Immature natural killer cell (primary cell): ENCODE measurements at regions not wholly inside any gene's neighbourhood (a gene's known extent, or its start where the extent isn't known, plus 50 kb on each side); places are given as distances from the start of the nearest gene placed in this dataset.

Experiments
- DNase-seq, 3 donors: peaks; one replicate each; pipeline ENCODE4 v3.0.0; 2022; ENCODE audit warnings: mixed read lengths in 1 of 3
- H3K27ac Mint-ChIP-seq, 6 donors: one replicate each; pipeline ENCODE4 v1.8.0; 2020; ENCODE audit warnings: mixed read lengths in 6 of 6, mild to moderate bottlenecking in 5 of 6, inconsistent platforms in 4 of 6, moderate library complexity in 3 of 6
- H3K27me3 Mint-ChIP-seq, 3 donors: one replicate each; pipeline ENCODE4 v1.8.0; 2020 to 2021; ENCODE audit warnings: low read depth in 3 of 3, mild to moderate bottlenecking in 3 of 3, mixed read lengths in 3 of 3, moderate library complexity in 3 of 3, inconsistent platforms in 1 of 3
- H3K36me3 Mint-ChIP-seq, 3 donors: one replicate each; pipeline ENCODE4 v1.8.0; 2020; ENCODE audit warnings: mixed read lengths in 3 of 3, inconsistent platforms in 2 of 3, mild to moderate bottlenecking in 2 of 3
- H3K4me1 Mint-ChIP-seq, 2 donors: one replicate each; pipeline ENCODE4 v1.8.0; 2020; ENCODE audit warnings: inconsistent platforms in 2 of 2, mild to moderate bottlenecking in 2 of 2, mixed read lengths in 2 of 2, moderate library complexity in 1 of 2
- H3K4me3 Mint-ChIP-seq, 5 donors: one replicate each; pipeline ENCODE4 v1.8.0; 2020; ENCODE audit warnings: mild to moderate bottlenecking in 5 of 5, mixed read lengths in 5 of 5, inconsistent platforms in 3 of 5, moderate library complexity in 3 of 5
- H3K9me3 Mint-ChIP-seq, 6 donors: one replicate each; pipeline ENCODE4 v1.8.0; 2020; ENCODE audit warnings: mild to moderate bottlenecking in 6 of 6, mixed read lengths in 6 of 6, inconsistent platforms in 4 of 6, moderate library complexity in 3 of 6

- Mint-ChIP-seq H3K4me3 (no peak overlapping the region), H3K36me3 (peaks cover 0 to 4% (median 0%) of the 10 kb centered on the region in 3 donors), H3K9me3 (peaks cover 5 to 52% (median 17%) of the 10 kb centered on the region in 6 donors), H3K27ac (no peak overlapping the region), H3K4me1 (no peaks in the 10 kb centered on the region), H3K27me3 (peaks cover 0 to 2% (median 0%) of the 10 kb centered on the region in 3 donors)
- no peak for DNase-seq
These were observed 377.2 kb upstream of the LRATD1 start for GRCh38 chr2:14255135-14255820.

GRCh38 chr2:14256890-14257289 is 375.6 kb upstream of the LRATD1 start:
- Mint-ChIP-seq H3K36me3 (peaks cover 0 to 4% (median 0%) of the 10 kb centered on the region in 3 donors), H3K4me1 (no peaks in the 10 kb centered on the region), H3K27ac (no peak overlapping the region), H3K4me3 (no peak overlapping the region), H3K27me3 (no peaks in the 10 kb centered on the region), H3K9me3 (peaks cover 9 to 47% (median 14%) of the 10 kb centered on the region in 6 donors)
- DNase-seq = no peak

- Mint-ChIP-seq H3K9me3 (peaks cover 8 to 44% (median 14%) of the 10 kb centered on the region in 6 donors), H3K4me1 (no peaks in the 10 kb centered on the region), H3K27ac (no peak overlapping the region), H3K36me3 (no peaks in the 10 kb centered on the region), H3K27me3 (no peaks in the 10 kb centered on the region), H3K4me3 (no peak overlapping the region)
- no peak for DNase-seq
These were observed 374.6 kb upstream of the LRATD1 start for GRCh38 chr2:14257801-14258507.

- peaks cover 10 to 42% (median 18%) of the 10 kb centered on the region in 6 donors for H3K9me3 Mint-ChIP-seq
- DNase-seq = no peak
- no peaks in the 10 kb centered on the region for H3K36me3 Mint-ChIP-seq
- no peak overlapping the region for H3K27ac Mint-ChIP-seq
- no peak overlapping the region for H3K4me3 Mint-ChIP-seq
- H3K27me3 Mint-ChIP-seq = no peaks in the 10 kb centered on the region
- H3K4me1 Mint-ChIP-seq = no peaks in the 10 kb centered on the region
These were observed 370.7 kb upstream of the LRATD1 start for GRCh38 chr2:14261771-14262170.

- DNase-seq = no peak
- Mint-ChIP-seq H3K9me3 (peaks cover 8 to 42% (median 14%) of the 10 kb centered on the region in 6 donors), H3K4me3 (no peak overlapping the region), H3K27ac (no peak overlapping the region), H3K27me3 (no peaks in the 10 kb centered on the region), H3K36me3 (no peaks in the 10 kb centered on the region), H3K4me1 (no peaks in the 10 kb centered on the region)
These were observed 369.5 kb upstream of the LRATD1 start for GRCh38 chr2:14263053-14263452.

GRCh38 chr2:14270036-14270582 is 362.4 kb upstream of the LRATD1 start:
- H3K27me3 Mint-ChIP-seq = no peaks in the 10 kb centered on the region
- no peak overlapping the region for H3K27ac Mint-ChIP-seq
- peaks cover 18 to 40% (median 33%) of the 10 kb centered on the region in 6 donors for H3K9me3 Mint-ChIP-seq
- no peaks in the 10 kb centered on the region for H3K36me3 Mint-ChIP-seq
- DNase-seq = no peak
- no peaks in the 10 kb centered on the region for H3K4me1 Mint-ChIP-seq
- H3K4me3 Mint-ChIP-seq = no peak overlapping the region

GRCh38 chr2:14272396-14273075 is 360.0 kb upstream of the LRATD1 start:
- Mint-ChIP-seq H3K27ac (no peak overlapping the region), H3K36me3 (no peaks in the 10 kb centered on the region), H3K4me3 (no peak overlapping the region), H3K4me1 (no peaks in the 10 kb centered on the region), H3K27me3 (no peaks in the 10 kb centered on the region), H3K9me3 (peaks cover 12 to 45% (median 28%) of the 10 kb centered on the region in 6 donors)
- DNase-seq = no peak

- Mint-ChIP-seq H3K36me3 (no peaks in the 10 kb centered on the region), H3K9me3 (peaks cover 17 to 44% (median 26%) of the 10 kb centered on the region in 6 donors), H3K27me3 (no peaks in the 10 kb centered on the region), H3K27ac (no peak overlapping the region), H3K4me3 (no peak overlapping the region), H3K4me1 (no peaks in the 10 kb centered on the region)
- no peak for DNase-seq
These were observed 358.9 kb upstream of the LRATD1 start for GRCh38 chr2:14273650-14274049.

- H3K4me3 Mint-ChIP-seq = no peak overlapping the region
- no peaks in the 10 kb centered on the region for H3K4me1 Mint-ChIP-seq
- no peak overlapping the region for H3K27ac Mint-ChIP-seq
- peaks cover 0 to 4% (median 0%) of the 10 kb centered on the region in 3 donors for H3K36me3 Mint-ChIP-seq
- H3K9me3 Mint-ChIP-seq = peaks cover 8 to 48% (median 18%) of the 10 kb centered on the region in 6 donors
- H3K27me3 Mint-ChIP-seq = peaks cover 0 to 4% (median 0%) of the 10 kb centered on the region in 3 donors
- no peak for DNase-seq
These were observed 348.3 kb upstream of the LRATD1 start for GRCh38 chr2:14284244-14284643.

- H3K36me3 Mint-ChIP-seq = peaks cover 0 to 4% (median 0%) of the 10 kb centered on the region in 3 donors
- peaks cover 12 to 48% (median 21%) of the 10 kb centered on the region in 6 donors for H3K9me3 Mint-ChIP-seq
- H3K27me3 Mint-ChIP-seq = peaks cover 0 to 7% (median 0%) of the 10 kb centered on the region in 3 donors
- no peaks in the 10 kb centered on the region for H3K4me1 Mint-ChIP-seq
- DNase-seq = no peak
- no peak overlapping the region for H3K27ac Mint-ChIP-seq
- H3K4me3 Mint-ChIP-seq = no peak overlapping the region
These were observed 346.7 kb upstream of the LRATD1 start for GRCh38 chr2:14285812-14286211.

- Mint-ChIP-seq H3K27me3 (peaks cover 0 to 4% (median 3%) of the 10 kb centered on the region in 3 donors), H3K9me3 (peaks cover 9 to 39% (median 18%) of the 10 kb centered on the region in 6 donors), H3K4me3 (no peak overlapping the region), H3K4me1 (no peaks in the 10 kb centered on the region), H3K36me3 (no peaks in the 10 kb centered on the region), H3K27ac (no peak overlapping the region)
- no peak for DNase-seq
These were observed 344.5 kb upstream of the LRATD1 start for GRCh38 chr2:14288016-14288415.

- Mint-ChIP-seq H3K36me3 (no peaks in the 10 kb centered on the region), H3K9me3 (peaks cover 6 to 39% (median 17%) of the 10 kb centered on the region in 6 donors), H3K4me1 (no peaks in the 10 kb centered on the region), H3K27me3 (peaks cover 0 to 3% (median 2%) of the 10 kb centered on the region in 3 donors), H3K4me3 (no peak overlapping the region), H3K27ac (no peak overlapping the region)
- DNase-seq = no peak
These were observed 339.6 kb upstream of the LRATD1 start for GRCh38 chr2:14292964-14293363.

GRCh38 chr2:14297340-14297739 is 335.2 kb upstream of the LRATD1 start:
- Mint-ChIP-seq H3K4me3 (no peak overlapping the region), H3K36me3 (no peaks in the 10 kb centered on the region), H3K9me3 (peaks cover 10 to 30% (median 12%) of the 10 kb centered on the region in 6 donors), H3K4me1 (no peaks in the 10 kb centered on the region), H3K27ac (no peak overlapping the region), H3K27me3 (no peaks in the 10 kb centered on the region)
- DNase-seq = no peak

- Mint-ChIP-seq H3K4me1 (no peaks in the 10 kb centered on the region), H3K36me3 (no peaks in the 10 kb centered on the region), H3K27ac (no peak overlapping the region), H3K27me3 (no peaks in the 10 kb centered on the region), H3K9me3 (peaks cover 10 to 30% (median 12%) of the 10 kb centered on the region in 6 donors), H3K4me3 (no peak overlapping the region)
- no peak for DNase-seq
These were observed 334.6 kb upstream of the LRATD1 start for GRCh38 chr2:14297906-14298305.
